ENCODE measurements at regions not wholly inside any gene's neighbourhood (a gene's known extent, or its start where the extent isn't known, plus 50 kb on each side); places are given as distances from the start of the nearest gene placed in this dataset.

DNA sequence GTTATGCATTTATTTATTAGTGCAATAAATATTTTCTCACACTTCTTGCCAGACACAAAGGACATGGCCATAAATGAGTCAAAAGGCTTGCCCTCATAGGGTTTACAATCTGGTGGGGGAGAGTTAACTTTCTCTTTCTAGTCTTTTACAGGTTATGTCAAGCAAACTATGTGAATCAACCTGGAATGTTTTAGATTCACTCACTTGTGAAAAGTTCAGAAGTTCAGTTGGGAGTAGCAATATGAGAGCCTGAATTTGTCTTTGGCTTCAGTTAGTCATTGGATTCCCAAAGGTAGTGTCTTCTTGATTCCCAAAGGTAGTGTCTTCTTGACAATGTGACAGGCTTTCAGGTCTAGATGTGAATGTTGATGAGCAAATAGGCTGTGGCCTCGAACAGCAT is 264.8 kb downstream of the SOX2 start:
- TF ChIP-seq EZH2 (IDR thresholded peaks at IDR 0.05; ENCODE audit: insufficient read depth, poor library complexity, severe bottlenecking) (no peak), EZH2phosphoT487 (IDR thresholded peaks at IDR 0.05; ENCODE audit: insufficient read depth, low read depth) (no peak)

Measured in GM23248 (cell line).